GM12878 (cell line): ENCODE measurements at regions not wholly inside any gene's neighbourhood (a gene's known extent, or its start where the extent isn't known, plus 50 kb on each side); places are given as distances from the start of the nearest gene placed in this dataset.

Experiments used
- MYC ChIP-seq: IDR thresholded peaks from 2 replicates; pipeline ENCODE4 v1.6.1; 2011; ENCODE audit warnings: mild to moderate bottlenecking, low read length, moderate library complexity, inconsistent platforms; ENCODE audit not compliant: insufficient read depth, insufficient replicate concordance, insufficient read length, severe bottlenecking
- NR2F1 ChIP-seq: fragments of 450-650 bp; conservative IDR thresholded peaks from 2 replicates; pipeline ENCODE4 v1.6.1; 2017; ENCODE audit warnings: mild to moderate bottlenecking
- TAF1 ChIP-seq: IDR thresholded peaks from 2 replicates; pipeline ENCODE4 v1.6.1; 2011; ENCODE audit warnings: mild to moderate bottlenecking, low read depth, low read length, borderline replicate concordance
- TF ChIP-seq, protein P1 (sequence below): IDR thresholded peaks from 2 replicates; pipeline ENCODE4 v1.6.1; 2012; ENCODE audit warnings: low read depth, low read length, improper control_type of control experiment
- TF ChIP-seq, protein P2 (sequence below): IDR thresholded peaks from 2 replicates; pipeline ENCODE4 v1.6.1; 2012; ENCODE audit warnings: low read depth, low read length, improper control_type of control experiment
- TF ChIP-seq, protein P3 (sequence below), 3 experiments: IDR thresholded peaks in 2 of 3; conservative IDR thresholded peaks in 1 of 3; 2 replicates each; pipeline ENCODE4 v1.5.1; 2011; ENCODE audit warnings: low read depth in 3 of 3, low read length in 3 of 3, mild to moderate bottlenecking in 3 of 3, control low read depth in 2 of 3, moderate library complexity in 2 of 3, inconsistent platforms in 1 of 3, mixed read lengths in 1 of 3; ENCODE audit not compliant: control insufficient read depth in 2 of 3, insufficient read depth in 1 of 3; ENCODE audit errors: extremely low read depth in 1 of 3

DNA sequence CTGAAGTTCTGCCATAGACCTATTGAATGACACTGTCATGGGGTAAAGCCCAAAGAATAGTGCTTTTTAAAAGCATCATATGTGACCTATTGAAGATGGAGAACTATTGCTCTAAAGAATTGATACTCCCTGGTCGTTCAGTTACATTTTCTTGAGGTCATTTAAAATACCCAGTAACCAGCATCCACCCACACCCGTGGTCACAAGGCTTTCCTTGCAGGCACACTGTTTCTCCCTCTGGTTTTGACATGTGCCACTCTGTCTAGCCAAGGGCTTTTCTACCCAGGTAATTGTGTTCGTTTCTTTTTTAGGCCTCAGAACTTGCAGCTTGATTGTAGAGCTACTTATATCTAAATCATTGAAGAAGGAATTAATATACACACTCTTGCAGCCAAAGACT lies 68.3 kb upstream of the LYZL2 start:
- TF ChIP-seq NR2F1 (no peak), TAF1 (no peak), MYC (no peak)
- TF ChIP-seq, protein P1, sequence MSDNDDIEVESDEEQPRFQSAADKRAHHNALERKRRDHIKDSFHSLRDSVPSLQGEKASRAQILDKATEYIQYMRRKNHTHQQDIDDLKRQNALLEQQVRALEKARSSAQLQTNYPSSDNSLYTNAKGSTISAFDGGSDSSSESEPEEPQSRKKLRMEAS: no peak
- TF ChIP-seq, protein P2, sequence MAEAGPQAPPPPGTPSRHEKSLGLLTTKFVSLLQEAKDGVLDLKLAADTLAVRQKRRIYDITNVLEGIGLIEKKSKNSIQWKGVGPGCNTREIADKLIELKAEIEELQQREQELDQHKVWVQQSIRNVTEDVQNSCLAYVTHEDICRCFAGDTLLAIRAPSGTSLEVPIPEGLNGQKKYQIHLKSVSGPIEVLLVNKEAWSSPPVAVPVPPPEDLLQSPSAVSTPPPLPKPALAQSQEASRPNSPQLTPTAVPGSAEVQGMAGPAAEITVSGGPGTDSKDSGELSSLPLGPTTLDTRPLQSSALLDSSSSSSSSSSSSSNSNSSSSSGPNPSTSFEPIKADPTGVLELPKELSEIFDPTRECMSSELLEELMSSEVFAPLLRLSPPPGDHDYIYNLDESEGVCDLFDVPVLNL: no peak
- TF ChIP-seq, protein P3, sequence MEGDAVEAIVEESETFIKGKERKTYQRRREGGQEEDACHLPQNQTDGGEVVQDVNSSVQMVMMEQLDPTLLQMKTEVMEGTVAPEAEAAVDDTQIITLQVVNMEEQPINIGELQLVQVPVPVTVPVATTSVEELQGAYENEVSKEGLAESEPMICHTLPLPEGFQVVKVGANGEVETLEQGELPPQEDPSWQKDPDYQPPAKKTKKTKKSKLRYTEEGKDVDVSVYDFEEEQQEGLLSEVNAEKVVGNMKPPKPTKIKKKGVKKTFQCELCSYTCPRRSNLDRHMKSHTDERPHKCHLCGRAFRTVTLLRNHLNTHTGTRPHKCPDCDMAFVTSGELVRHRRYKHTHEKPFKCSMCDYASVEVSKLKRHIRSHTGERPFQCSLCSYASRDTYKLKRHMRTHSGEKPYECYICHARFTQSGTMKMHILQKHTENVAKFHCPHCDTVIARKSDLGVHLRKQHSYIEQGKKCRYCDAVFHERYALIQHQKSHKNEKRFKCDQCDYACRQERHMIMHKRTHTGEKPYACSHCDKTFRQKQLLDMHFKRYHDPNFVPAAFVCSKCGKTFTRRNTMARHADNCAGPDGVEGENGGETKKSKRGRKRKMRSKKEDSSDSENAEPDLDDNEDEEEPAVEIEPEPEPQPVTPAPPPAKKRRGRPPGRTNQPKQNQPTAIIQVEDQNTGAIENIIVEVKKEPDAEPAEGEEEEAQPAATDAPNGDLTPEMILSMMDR (IDR thresholded peaks at IDR 0.05 in 2 of 3, conservative IDR thresholded peaks at IDR 0.05 in 1 of 3; ENCODE audit: control insufficient read depth in 2 of 3, extremely low read depth in 1 of 3, insufficient read depth in 1 of 3, low read depth in 3 of 3, low read length in 3 of 3): no peak
